Loucy (cell line): ENCODE measurements at regions not wholly inside any gene's neighbourhood (a gene's known extent, or its start where the extent isn't known, plus 50 kb on each side); places are given as distances from the start of the nearest gene placed in this dataset.

Experiments used
- H2AFZ ChIP-seq: fragments of 200-600 bp; sonication (generic); 2 replicates; pipeline ENCODE4 v1.6.0; 2016; ENCODE audit warnings: antibody characterized with exemption, mild to moderate bottlenecking, low read length, moderate library complexity
- H3F3A ChIP-seq: fragments of 200-600 bp; 2 replicates; pipeline ENCODE4 v1.6.0; 2016; ENCODE audit warnings: antibody characterized with exemption, low read depth, mild to moderate bottlenecking
- H3K27me3 ChIP-seq: fragments of 200-600 bp; sonication (generic); 2 replicates; pipeline ENCODE4 v1.6.1; 2014; ENCODE audit warnings: low read length, mild to moderate bottlenecking; ENCODE audit not compliant: insufficient read depth, poor library complexity, severe bottlenecking
- H3K36me3 ChIP-seq: fragments of 200-600 bp; sonication (generic); 2 replicates; pipeline ENCODE4 v1.6.1; 2016; ENCODE audit warnings: low read length; ENCODE audit not compliant: insufficient read depth
- H3K4me1 ChIP-seq: fragments of 200-600 bp; sonication (generic); 2 replicates; pipeline ENCODE4 v1.5.1; 2014; ENCODE audit warnings: low read length, mild to moderate bottlenecking; ENCODE audit not compliant: insufficient read depth, poor library complexity, severe bottlenecking
- H3K4me2 ChIP-seq: fragments of 200-600 bp; sonication (generic); 2 replicates; pipeline ENCODE4 v1.6.0; 2014; ENCODE audit warnings: antibody characterized with exemption, low read length, low read depth, mild to moderate bottlenecking; ENCODE audit not compliant: poor library complexity, severe bottlenecking
- H3K4me3 ChIP-seq: fragments of 200-600 bp; sonication (generic); 2 replicates; pipeline ENCODE4 v1.5.1; 2014; ENCODE audit warnings: low read length, mild to moderate bottlenecking, mixed read lengths; ENCODE audit not compliant: poor library complexity, severe bottlenecking
- H3K79me2 ChIP-seq: fragments of 200-600 bp; sonication (generic); 2 replicates; pipeline ENCODE4 v1.6.1; 2014; ENCODE audit warnings: low read length; ENCODE audit not compliant: insufficient read depth
- H3K9ac ChIP-seq: fragments of 200-600 bp; sonication (generic); 2 replicates; pipeline ENCODE4 v1.6.0; 2014; ENCODE audit warnings: mild to moderate bottlenecking, low read depth, low read length, moderate library complexity; ENCODE audit not compliant: poor library complexity, severe bottlenecking
- H3K9me2 ChIP-seq: fragments of 200-600 bp; sonication (generic); replicated peaks from 2 replicates; pipeline ENCODE4 v1.6.1; 2016; ENCODE audit warnings: low read depth, low read length, mixed read lengths
- H3K9me3 ChIP-seq: fragments of 200-600 bp; sonication (generic); 2 replicates; pipeline ENCODE4 v1.6.1; 2014; ENCODE audit warnings: mild to moderate bottlenecking, antibody characterized with exemption, low read length, low read depth; ENCODE audit not compliant: insufficient read depth
- H4K20me1 ChIP-seq: fragments of 200-600 bp; sonication (generic); 2 replicates; pipeline ENCODE4 v1.6.0; 2014; ENCODE audit warnings: antibody characterized with exemption, low read length, mild to moderate bottlenecking; ENCODE audit not compliant: insufficient read depth, poor library complexity, severe bottlenecking
- EZH2phosphoT487 ChIP-seq: fragments of 200-600 bp; IDR thresholded peaks from 2 replicates; pipeline ENCODE4 v1.6.1; 2018; ENCODE audit warnings: antibody characterized with exemption, mild to moderate bottlenecking, moderate library complexity, borderline replicate concordance
- TF ChIP-seq, protein P1 (sequence below): fragments of 200-600 bp; sonication (generic); conservative IDR thresholded peaks from 2 replicates; pipeline ENCODE4 v1.5.1; 2014; ENCODE audit warnings: mild to moderate bottlenecking, antibody characterized with exemption, low read length

DNA sequence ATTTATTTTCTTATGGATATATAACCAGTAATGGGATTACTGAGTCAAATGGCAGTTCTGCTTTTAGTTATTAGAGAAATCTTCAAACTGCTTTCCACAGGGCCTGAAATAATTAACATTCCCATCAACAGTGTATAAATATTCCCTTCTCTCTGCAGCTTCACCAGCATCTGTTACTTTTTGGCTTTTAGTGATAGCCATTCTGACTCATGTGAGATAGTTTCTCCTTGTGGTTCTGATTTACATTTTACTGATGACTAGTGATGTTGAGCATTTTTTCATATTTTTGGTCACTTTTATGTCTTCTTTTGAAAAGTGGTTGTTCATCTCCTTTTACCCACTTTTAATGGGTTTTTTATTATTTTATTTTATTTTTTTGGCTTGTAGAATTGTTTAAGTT is 1290.3 kb upstream of the CDH9 start:
- no peaks in the 10 kb centered on the region for H3K36me3 ChIP-seq
- no peaks in the 10 kb centered on the region for H3K9me2 ChIP-seq
- H3K27me3 ChIP-seq, result no peaks in the 10 kb centered on the region
- H3F3A ChIP-seq, result no peaks in the 10 kb centered on the region
- TF ChIP-seq EZH2phosphoT487, result no peak
- TF ChIP-seq, protein P1, sequence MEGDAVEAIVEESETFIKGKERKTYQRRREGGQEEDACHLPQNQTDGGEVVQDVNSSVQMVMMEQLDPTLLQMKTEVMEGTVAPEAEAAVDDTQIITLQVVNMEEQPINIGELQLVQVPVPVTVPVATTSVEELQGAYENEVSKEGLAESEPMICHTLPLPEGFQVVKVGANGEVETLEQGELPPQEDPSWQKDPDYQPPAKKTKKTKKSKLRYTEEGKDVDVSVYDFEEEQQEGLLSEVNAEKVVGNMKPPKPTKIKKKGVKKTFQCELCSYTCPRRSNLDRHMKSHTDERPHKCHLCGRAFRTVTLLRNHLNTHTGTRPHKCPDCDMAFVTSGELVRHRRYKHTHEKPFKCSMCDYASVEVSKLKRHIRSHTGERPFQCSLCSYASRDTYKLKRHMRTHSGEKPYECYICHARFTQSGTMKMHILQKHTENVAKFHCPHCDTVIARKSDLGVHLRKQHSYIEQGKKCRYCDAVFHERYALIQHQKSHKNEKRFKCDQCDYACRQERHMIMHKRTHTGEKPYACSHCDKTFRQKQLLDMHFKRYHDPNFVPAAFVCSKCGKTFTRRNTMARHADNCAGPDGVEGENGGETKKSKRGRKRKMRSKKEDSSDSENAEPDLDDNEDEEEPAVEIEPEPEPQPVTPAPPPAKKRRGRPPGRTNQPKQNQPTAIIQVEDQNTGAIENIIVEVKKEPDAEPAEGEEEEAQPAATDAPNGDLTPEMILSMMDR, result no peak
- H3K4me3 ChIP-seq, result no peak overlapping the region
- H2AFZ ChIP-seq, result no peak overlapping the region
- H3K4me1 ChIP-seq, result no peaks in the 10 kb centered on the region
- H3K79me2 ChIP-seq, result no peaks in the 10 kb centered on the region
- H4K20me1 ChIP-seq, result no peaks in the 10 kb centered on the region
- H3K4me2 ChIP-seq, result no peak overlapping the region
- no peak overlapping the region for H3K9ac ChIP-seq
- no peaks in the 10 kb centered on the region; the same call in 1 of the 2 replicates for H3K9me3 ChIP-seq

GRCh38 chr5:28324174-28324573 is 1285.8 kb upstream of the CDH9 start:
- H3K9ac ChIP-seq, result no peak overlapping the region
- H3K4me3 ChIP-seq, result no peak overlapping the region
- H3K9me3 ChIP-seq, result no peaks in the 10 kb centered on the region
- H3K4me2 ChIP-seq, result no peak overlapping the region
- no peaks in the 10 kb centered on the region for H4K20me1 ChIP-seq
- no peaks in the 10 kb centered on the region; the same call in 1 of the 2 replicates for H3K9me2 ChIP-seq
- TF ChIP-seq EZH2phosphoT487, result no peak
- TF ChIP-seq, protein P1, result no peak
- no peaks in the 10 kb centered on the region for H3K4me1 ChIP-seq
- H3K79me2 ChIP-seq, result no peaks in the 10 kb centered on the region
- no peaks in the 10 kb centered on the region for H3F3A ChIP-seq
- no peaks in the 10 kb centered on the region for H3K36me3 ChIP-seq
- H2AFZ ChIP-seq, result no peak overlapping the region
- H3K27me3 ChIP-seq, result no peaks in the 10 kb centered on the region

- H4K20me1 ChIP-seq, result no peaks in the 10 kb centered on the region
- H3K79me2 ChIP-seq, result no peaks in the 10 kb centered on the region
- no peaks in the 10 kb centered on the region for H3K27me3 ChIP-seq
- H3K9me2 ChIP-seq, result no peaks in the 10 kb centered on the region
- no peaks in the 10 kb centered on the region for H3K4me1 ChIP-seq
- H3K36me3 ChIP-seq, result no peaks in the 10 kb centered on the region
- no peaks in the 10 kb centered on the region for H3K9me3 ChIP-seq
- no peak overlapping the region for H3K4me3 ChIP-seq
- no peaks in the 10 kb centered on the region for H3F3A ChIP-seq
- TF ChIP-seq EZH2phosphoT487, result no peak
- TF ChIP-seq, protein P1, result no peak
- H2AFZ ChIP-seq, result no peak overlapping the region
- H3K9ac ChIP-seq, result no peak overlapping the region
- no peak overlapping the region for H3K4me2 ChIP-seq
These were observed 1275.6 kb upstream of the CDH9 start for GRCh38 chr5:28313953-28314352.
